Stimulated activated CD4-positive, alpha-beta T cell treated with anti-CD3 and anti-CD28 coated beads, Interleukin-1b, Interleukin-23, amount 100 ng/mL, for 48 hours (primary cell): ENCODE measurements at regions not wholly inside any gene's neighbourhood (a gene's known extent, or its start where the extent isn't known, plus 50 kb on each side); places are given as distances from the start of the nearest gene placed in this dataset.
"Not testable (repeated sequence)": the region's sequence is repeated elsewhere in the genome, so short reads cannot be mapped to it uniquely, and the experiment has no call there.

Experiments used
- DNase-seq: peaks from one replicate; pipeline ENCODE4 v3.0.0-alpha.2; 2020

GRCh38 chr6:40671694-40672050, 84.5 kb upstream of the LRFN2 start:
- no peak for DNase-seq

GRCh38 chr6:40671001-40671693, 84.0 kb upstream of the LRFN2 start:
- DNase-seq = no peak

GRCh38 chr6:40669343-40669742, 82.2 kb upstream of the LRFN2 start:
- no peak for DNase-seq

- no peak for DNase-seq
Measured at GRCh38 chr6:40668203-40668602, 81.0 kb upstream of the LRFN2 start.

GRCh38 chr6:40666530-40666929, 79.4 kb upstream of the LRFN2 start:
- no peak for DNase-seq

GRCh38 chr6:40661726-40662125, 74.6 kb upstream of the LRFN2 start:
- no peak for DNase-seq

GRCh38 chr6:40656772-40657171, 69.6 kb upstream of the LRFN2 start:
- DNase-seq = not testable (repeated sequence)

GRCh38 chr6:40654828-40655227, 67.7 kb upstream of the LRFN2 start:
- no peak for DNase-seq

- DNase-seq = no peak
Measured at GRCh38 chr6:40645043-40645442, 57.9 kb upstream of the LRFN2 start.

GRCh38 chr6:40642837-40643236, 55.7 kb upstream of the LRFN2 start:
- DNase-seq = no peak

GRCh38 chr6:40642190-40642589, 55.0 kb upstream of the LRFN2 start:
- DNase-seq = no peak

- no peak for DNase-seq
Measured at GRCh38 chr6:40640599-40641227, 53.5 kb upstream of the LRFN2 start.
